ENCODE measurements at regions not wholly inside any gene's neighbourhood (a gene's known extent, or its start where the extent isn't known, plus 50 kb on each side); places are given as distances from the start of the nearest gene placed in this dataset.
"Not testable (repeated sequence)": the region's sequence is repeated elsewhere in the genome, so short reads cannot be mapped to it uniquely, and the experiment has no call there.

- no peak for FAIRE-seq
- DNase-seq (ENCODE audit: low spot score): no peak
Observed at GRCh38 chr7:149683181-149683580, 90.2 kb downstream of the ZNF467 start.

- DNase-seq (ENCODE audit: low spot score) (no peak), FAIRE-seq (no peak)
Observed at GRCh38 chr7:149682038-149682437, 91.3 kb downstream of the ZNF467 start.

- FAIRE-seq: no peak
- no peak for DNase-seq (ENCODE audit: low spot score)
Observed at GRCh38 chr7:149681274-149681673, 92.1 kb downstream of the ZNF467 start.

GRCh38 chr7:149680331-149681025, 92.9 kb downstream of the ZNF467 start:
- no peak for DNase-seq (ENCODE audit: low spot score)
- FAIRE-seq: no peak

- not testable (repeated sequence) for FAIRE-seq; DNase-seq (ENCODE audit: low spot score)
Observed at GRCh38 chr7:149674728-149675385, 98.5 kb downstream of the ZNF467 start.

GRCh38 chr7:149673006-149673405, 100.4 kb downstream of the ZNF467 start:
- no peak for DNase-seq (ENCODE audit: low spot score)
- FAIRE-seq: no peak

- FAIRE-seq (no peak), DNase-seq (ENCODE audit: low spot score) (peak; percentile 3)
Observed at GRCh38 chr7:149670288-149670687, 103.1 kb downstream of the ZNF467 start.

- FAIRE-seq (no peak), DNase-seq (ENCODE audit: low spot score) (no peak)
Observed at GRCh38 chr7:149669121-149669818, 104.1 kb downstream of the ZNF467 start.

GRCh38 chr7:149666360-149666945, 106.9 kb downstream of the ZNF467 start:
- FAIRE-seq (no peak), DNase-seq (ENCODE audit: low spot score) (no peak)

- DNase-seq (ENCODE audit: low spot score); FAIRE-seq: not testable (repeated sequence)
Observed at GRCh38 chr7:149665618-149666017, 107.8 kb downstream of the ZNF467 start.

GRCh38 chr7:149664666-149665065, 108.7 kb downstream of the ZNF467 start:
- FAIRE-seq (no peak), DNase-seq (ENCODE audit: low spot score) (no peak)

GRCh38 chr7:149664176-149664575, 109.2 kb downstream of the ZNF467 start:
- DNase-seq (ENCODE audit: low spot score) (no peak), FAIRE-seq (no peak)

- no peak for FAIRE-seq
- no peak for DNase-seq (ENCODE audit: low spot score)
Observed at GRCh38 chr7:149662591-149663095, 110.7 kb downstream of the ZNF467 start.

GRCh38 chr7:149655784-149656183, 117.6 kb downstream of the ZNF467 start:
- FAIRE-seq (no peak), DNase-seq (ENCODE audit: low spot score) (no peak)

GRCh38 chr7:149654588-149654987, 118.8 kb downstream of the ZNF467 start:
- DNase-seq (ENCODE audit: low spot score) (no peak), FAIRE-seq (no peak)

GRCh38 chr7:149650190-149650589, 123.2 kb downstream of the ZNF467 start:
- not testable (repeated sequence) for DNase-seq (ENCODE audit: low spot score); FAIRE-seq

- DNase-seq (ENCODE audit: low spot score) (no peak), FAIRE-seq (no peak)
Observed at GRCh38 chr7:149644754-149645153, 128.6 kb downstream of the ZNF467 start.

- FAIRE-seq: no peak
- no peak for DNase-seq (ENCODE audit: low spot score)
Observed at GRCh38 chr7:149642589-149642988, 130.8 kb downstream of the ZNF467 start.

- DNase-seq (ENCODE audit: low spot score) (no peak), FAIRE-seq (no peak)
Observed at GRCh38 chr7:149638566-149639320, 134.6 kb downstream of the ZNF467 start.

GRCh38 chr7:149637911-149638565, 135.3 kb downstream of the ZNF467 start:
- no peak for FAIRE-seq

More at GRCh38 chr7:149637911-149638565, 135.3 kb downstream of the ZNF467 start:
- DNase-seq (ENCODE audit: low spot score): no peak

Data from urothelium cell line (cell line).